ENCODE measurements at regions not wholly inside any gene's neighbourhood (a gene's known extent, or its start where the extent isn't known, plus 50 kb on each side); places are given as distances from the start of the nearest gene placed in this dataset.

DNA sequence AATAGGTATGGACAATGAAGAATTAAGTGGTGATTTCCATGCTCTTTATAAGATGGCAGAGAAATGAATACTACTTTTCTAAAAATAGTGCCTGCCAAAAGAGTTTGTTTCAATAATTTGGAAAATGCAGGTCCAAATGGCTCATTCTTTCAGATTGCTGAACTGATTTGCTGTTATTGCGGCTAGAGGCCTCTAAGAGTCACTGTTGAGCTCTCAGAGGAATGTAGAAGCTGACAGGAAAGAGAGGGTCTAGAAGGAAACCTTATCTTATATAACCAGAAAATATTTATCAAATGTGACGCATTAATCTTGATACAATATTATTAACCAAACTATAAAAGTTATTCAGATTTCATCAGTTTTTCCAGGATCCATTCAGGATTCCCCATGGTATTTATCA lies 65.7 kb upstream of the PAGE1 start:
- H3K9me3 ChIP-seq (ENCODE audit: control insufficient read depth, insufficient read depth, low read length), result no peaks in the 10 kb centered on the region
- H3K4me2 ChIP-seq (ENCODE audit: low read length), result no peak overlapping the region
- no peaks in the 10 kb centered on the region for H3K27me3 ChIP-seq (ENCODE audit: control insufficient read depth, low read length)
- H3K9me2 ChIP-seq (replicated peaks; ENCODE audit: control insufficient read depth, low read length), result no peaks in the 10 kb centered on the region
- no peak for TF ChIP-seq EZH2phosphoT487 (IDR thresholded peaks at IDR 0.05; ENCODE audit: borderline replicate concordance, low read length)
- TF ChIP-seq, protein P1, sequence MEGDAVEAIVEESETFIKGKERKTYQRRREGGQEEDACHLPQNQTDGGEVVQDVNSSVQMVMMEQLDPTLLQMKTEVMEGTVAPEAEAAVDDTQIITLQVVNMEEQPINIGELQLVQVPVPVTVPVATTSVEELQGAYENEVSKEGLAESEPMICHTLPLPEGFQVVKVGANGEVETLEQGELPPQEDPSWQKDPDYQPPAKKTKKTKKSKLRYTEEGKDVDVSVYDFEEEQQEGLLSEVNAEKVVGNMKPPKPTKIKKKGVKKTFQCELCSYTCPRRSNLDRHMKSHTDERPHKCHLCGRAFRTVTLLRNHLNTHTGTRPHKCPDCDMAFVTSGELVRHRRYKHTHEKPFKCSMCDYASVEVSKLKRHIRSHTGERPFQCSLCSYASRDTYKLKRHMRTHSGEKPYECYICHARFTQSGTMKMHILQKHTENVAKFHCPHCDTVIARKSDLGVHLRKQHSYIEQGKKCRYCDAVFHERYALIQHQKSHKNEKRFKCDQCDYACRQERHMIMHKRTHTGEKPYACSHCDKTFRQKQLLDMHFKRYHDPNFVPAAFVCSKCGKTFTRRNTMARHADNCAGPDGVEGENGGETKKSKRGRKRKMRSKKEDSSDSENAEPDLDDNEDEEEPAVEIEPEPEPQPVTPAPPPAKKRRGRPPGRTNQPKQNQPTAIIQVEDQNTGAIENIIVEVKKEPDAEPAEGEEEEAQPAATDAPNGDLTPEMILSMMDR (IDR thresholded peaks at IDR 0.05; ENCODE audit: low read depth, low read length, poor library complexity, severe bottlenecking), result peak; percentile 42
- no peaks in the 10 kb centered on the region for H3F3A ChIP-seq (ENCODE audit: control insufficient read depth, insufficient read depth)
- no peaks in the 10 kb centered on the region for H3K4me1 ChIP-seq (ENCODE audit: control insufficient read depth, low read length)
- no peaks in the 10 kb centered on the region for H3K36me3 ChIP-seq (ENCODE audit: control insufficient read depth, low read length)
- H3K27ac ChIP-seq (ENCODE audit: low read depth, low read length), result no peak overlapping the region
- no peaks in the 10 kb centered on the region for H3K79me2 ChIP-seq (ENCODE audit: control insufficient read depth, low read length)
- no peaks in the 10 kb centered on the region for H4K20me1 ChIP-seq (ENCODE audit: control insufficient read depth, insufficient read depth, low read depth, low read length)
- no peak overlapping the region for H3K4me3 ChIP-seq (ENCODE audit: low read length)

DNA sequence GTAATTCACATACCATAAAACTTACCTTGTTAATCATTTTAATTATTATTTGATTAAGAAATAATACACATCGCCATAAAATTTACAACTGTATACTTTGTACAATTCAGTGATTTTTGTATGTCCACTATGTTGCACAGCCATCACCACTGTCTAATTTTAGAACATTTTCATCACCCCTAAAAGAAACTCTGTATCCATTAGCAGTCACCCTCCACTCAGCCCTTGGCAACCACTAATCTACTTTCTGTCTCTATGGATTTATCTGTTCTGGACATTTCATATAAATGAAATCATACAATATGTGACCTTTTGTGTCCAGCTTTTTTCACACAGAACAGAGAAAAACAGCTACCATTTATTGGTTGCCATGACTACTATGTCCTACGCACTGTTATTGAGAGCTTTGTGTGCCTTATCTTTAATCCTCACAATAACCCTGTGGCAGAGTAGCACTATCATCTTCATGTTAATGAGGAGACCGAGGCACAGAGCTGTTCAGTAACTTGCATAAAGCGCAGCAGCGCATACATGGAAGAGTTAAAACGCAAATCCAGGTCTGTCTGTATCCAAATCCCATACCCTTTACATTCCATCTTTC lies 64.6 kb upstream of the PAGE1 start:
- H3K9me3 ChIP-seq (ENCODE audit: control insufficient read depth, insufficient read depth, low read length), result no peaks in the 10 kb centered on the region
- no peak for TF ChIP-seq EZH2phosphoT487 (IDR thresholded peaks at IDR 0.05; ENCODE audit: borderline replicate concordance, low read length)
- TF ChIP-seq, protein P1 (IDR thresholded peaks at IDR 0.05; ENCODE audit: low read depth, low read length, poor library complexity, severe bottlenecking), result no peak
- H3K4me3 ChIP-seq (ENCODE audit: low read length), result no peak overlapping the region
- H3F3A ChIP-seq (ENCODE audit: control insufficient read depth, insufficient read depth), result no peaks in the 10 kb centered on the region
- H3K9me2 ChIP-seq (replicated peaks; ENCODE audit: control insufficient read depth, low read length), result no peaks in the 10 kb centered on the region
- H3K4me1 ChIP-seq (ENCODE audit: control insufficient read depth, low read length), result no peaks in the 10 kb centered on the region
- H3K27me3 ChIP-seq (ENCODE audit: control insufficient read depth, low read length), result no peaks in the 10 kb centered on the region
- H4K20me1 ChIP-seq (ENCODE audit: control insufficient read depth, insufficient read depth, low read depth, low read length), result no peaks in the 10 kb centered on the region
- H3K4me2 ChIP-seq (ENCODE audit: low read length), result no peak overlapping the region
- H3K27ac ChIP-seq (ENCODE audit: low read depth, low read length), result no peak overlapping the region
- no peaks in the 10 kb centered on the region for H3K36me3 ChIP-seq (ENCODE audit: control insufficient read depth, low read length)
- no peaks in the 10 kb centered on the region for H3K79me2 ChIP-seq (ENCODE audit: control insufficient read depth, low read length)

- no peaks in the 10 kb centered on the region for H3F3A ChIP-seq (ENCODE audit: control insufficient read depth, insufficient read depth)
- H4K20me1 ChIP-seq (ENCODE audit: control insufficient read depth, insufficient read depth, low read depth, low read length), result no peaks in the 10 kb centered on the region
- H3K4me2 ChIP-seq (ENCODE audit: low read length), result no peak overlapping the region
- no peaks in the 10 kb centered on the region for H3K79me2 ChIP-seq (ENCODE audit: control insufficient read depth, low read length)
- no peaks in the 10 kb centered on the region for H3K4me1 ChIP-seq (ENCODE audit: control insufficient read depth, low read length)
- no peaks in the 10 kb centered on the region for H3K27me3 ChIP-seq (ENCODE audit: control insufficient read depth, low read length)
- H3K36me3 ChIP-seq (ENCODE audit: control insufficient read depth, low read length), result no peaks in the 10 kb centered on the region
- H3K9me3 ChIP-seq (ENCODE audit: control insufficient read depth, insufficient read depth, low read length), result no peaks in the 10 kb centered on the region
- no peak overlapping the region for H3K4me3 ChIP-seq (ENCODE audit: low read length)
- no peak for TF ChIP-seq EZH2phosphoT487 (IDR thresholded peaks at IDR 0.05; ENCODE audit: borderline replicate concordance, low read length)
- TF ChIP-seq, protein P1 (IDR thresholded peaks at IDR 0.05; ENCODE audit: low read depth, low read length, poor library complexity, severe bottlenecking), result no peak
- no peaks in the 10 kb centered on the region for H3K9me2 ChIP-seq (replicated peaks; ENCODE audit: control insufficient read depth, low read length)
- H3K27ac ChIP-seq (ENCODE audit: low read depth, low read length), result no peak overlapping the region
Measured at GRCh38 chrX:49756692-49757091, 60.9 kb upstream of the PAGE1 start.

Measured in DOHH2 (cell line).